CD4-positive, alpha-beta memory T cell (primary cell): ENCODE measurements at regions not wholly inside any gene's neighbourhood (a gene's known extent, or its start where the extent isn't known, plus 50 kb on each side); places are given as distances from the start of the nearest gene placed in this dataset.

Source experiments
- CTCF ChIA-PET: fragments of 350-600 bp; sonication (Branson Sonifier 250); formaldehyde crosslinking; loops from one replicate; lab custom pipeline; 2021; ENCODE audit warnings: inconsistent platforms; ENCODE audit not compliant: partially characterized antibody; lab: Charles Lee
- POLR2A ChIA-PET: fragments of 350-600 bp; sonication (Branson Sonifier 250); formaldehyde crosslinking; loops from one replicate; lab custom pipeline; 2021; ENCODE audit not compliant: partially characterized antibody; lab: Charles Lee
- DNase-seq, 5 donors: peaks; one replicate each; pipeline versions ENCODE4 v3.0.0 to v3.0.0-alpha.2; 2020 to 2022; ENCODE audit warnings: mixed read lengths in 1 of 5
- H3K27ac ChIP-seq: one replicate; pipeline ENCODE4 v1.7.0; 2013; ENCODE audit warnings: low read depth, low read length
- H3K27me3 ChIP-seq: 2 replicates; pipeline ENCODE4 v1.7.0; 2013; ENCODE audit warnings: mild to moderate bottlenecking, low read length, moderate library complexity; ENCODE audit not compliant: insufficient read depth
- H3K36me3 ChIP-seq: 2 replicates; pipeline ENCODE4 v1.7.0; 2013; ENCODE audit warnings: mild to moderate bottlenecking, low read length, moderate library complexity; ENCODE audit not compliant: insufficient read depth
- H3K4me1 ChIP-seq: 2 replicates; pipeline ENCODE4 v1.7.0; 2013; ENCODE audit warnings: mild to moderate bottlenecking, low read length, moderate library complexity; ENCODE audit not compliant: insufficient read depth
- H3K4me3 ChIP-seq, 2 donors: one replicate each; pipeline ENCODE4 v1.7.0; 2013; ENCODE audit warnings: low read length in 2 of 2, mild to moderate bottlenecking in 1 of 2
- H3K9me3 ChIP-seq, 2 donors: one replicate each; pipeline ENCODE4 v1.7.0; 2013; ENCODE audit warnings: low read length in 2 of 2, control low read depth in 1 of 2; ENCODE audit not compliant: control insufficient read depth in 1 of 2
- H3K27ac Mint-ChIP-seq, 7 donors: one replicate each; pipeline ENCODE4 v1.8.0; 2020 to 2021; ENCODE audit warnings: mixed read lengths in 7 of 7, mild to moderate bottlenecking in 6 of 7, inconsistent platforms in 3 of 7, moderate library complexity in 3 of 7
- H3K27me3 Mint-ChIP-seq, 2 donors: one replicate each; pipeline ENCODE4 v1.8.0; 2020 to 2021; ENCODE audit warnings: mixed read lengths in 2 of 2
- H3K36me3 Mint-ChIP-seq, 2 donors: one replicate each; pipeline ENCODE4 v1.8.0; 2020 to 2021; ENCODE audit warnings: mixed read lengths in 2 of 2, inconsistent platforms in 1 of 2, mild to moderate bottlenecking in 1 of 2
- H3K4me1 Mint-ChIP-seq, 4 donors: one replicate each; pipeline ENCODE4 v1.8.0; 2020 to 2021; ENCODE audit warnings: mixed read lengths in 4 of 4, mild to moderate bottlenecking in 1 of 4
- H3K4me3 Mint-ChIP-seq, 8 donors: one replicate each; pipeline ENCODE4 v1.8.0; 2020 to 2021; ENCODE audit warnings: mixed read lengths in 8 of 8, mild to moderate bottlenecking in 7 of 8, moderate library complexity in 6 of 8, inconsistent platforms in 3 of 8
- H3K9me3 Mint-ChIP-seq, 8 donors: one replicate each; pipeline ENCODE4 v1.8.0; 2020 to 2021; ENCODE audit warnings: mixed read lengths in 8 of 8, mild to moderate bottlenecking in 5 of 8, inconsistent platforms in 3 of 8, moderate library complexity in 1 of 8
- intact Hi-C: fragments of 100-400 bp; cut with micrococcal nuclease; formaldehyde crosslinking; loops from one replicate; pipeline ENCODE4 v1.15.1; 2023

- Mint-ChIP-seq H3K36me3 (no peaks in the 10 kb centered on the region), H3K4me1 (no peaks in the 10 kb centered on the region), H3K27me3 (peaks cover 0 to 7% of the 10 kb centered on the region in 2 donors), H3K9me3 (peaks cover 0 to 20% (median 3%) of the 10 kb centered on the region in 8 donors), H3K4me3 (no peak overlapping the region), H3K27ac (no peak overlapping the region)
- no peaks in the 10 kb centered on the region for H3K9me3 ChIP-seq
- CTCF ChIA-PET, result no interaction called here
- no peaks in the 10 kb centered on the region for H3K36me3 ChIP-seq
- H3K27ac ChIP-seq, result no peak overlapping the region
- H3K4me1 ChIP-seq, result no peaks in the 10 kb centered on the region
- intact Hi-C loops, result no loop called here
- no peak overlapping the region for H3K4me3 ChIP-seq
- H3K27me3 ChIP-seq, result no peaks in the 10 kb centered on the region
- POLR2A ChIA-PET, result no interaction called here
- DNase-seq, result no peak
Observed at GRCh38 chr1:30492451-30492850, 230.9 kb downstream of the MATN1 start.

DNA sequence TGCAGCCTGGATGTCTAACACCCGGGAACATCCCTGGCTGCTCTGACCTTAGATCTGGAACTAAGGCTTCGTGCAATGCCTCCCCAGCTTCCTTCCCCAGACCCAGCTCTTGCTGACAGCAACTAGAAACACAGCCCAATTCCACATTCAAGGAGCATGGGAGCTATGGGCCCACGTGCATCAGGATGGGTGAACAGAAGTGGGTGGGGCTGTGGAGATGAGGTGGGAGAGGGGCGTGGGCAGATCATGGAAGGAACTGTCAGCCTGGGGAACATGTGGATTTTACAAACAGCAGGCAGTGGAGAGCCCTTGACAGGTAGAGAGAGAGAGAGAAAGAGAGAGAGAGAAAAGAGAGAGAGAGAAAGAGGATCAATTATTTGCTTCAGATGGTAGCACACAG, 231.6 kb downstream of the MATN1 start:
- no peak overlapping the region for H3K4me3 Mint-ChIP-seq
- Histone ChIP-seq H3K27ac (no peak overlapping the region), H3K36me3 (no peaks in the 10 kb centered on the region), H3K9me3 (no peaks in the 10 kb centered on the region), H3K27me3 (no peaks in the 10 kb centered on the region), H3K4me3 (no peak overlapping the region), H3K4me1 (no peaks in the 10 kb centered on the region)
- intact Hi-C loops, result no loop called here
- no peaks in the 10 kb centered on the region for H3K4me1 Mint-ChIP-seq
- POLR2A ChIA-PET, result no interaction called here
- no peak for DNase-seq
- H3K27ac Mint-ChIP-seq, result no peak overlapping the region
- H3K9me3 Mint-ChIP-seq, result peaks cover 0 to 20% (median 3%) of the 10 kb centered on the region in 8 donors
- H3K27me3 Mint-ChIP-seq, result peaks cover 0 to 7% of the 10 kb centered on the region in 2 donors
- CTCF ChIA-PET, result no interaction called here
- no peaks in the 10 kb centered on the region for H3K36me3 Mint-ChIP-seq

DNA sequence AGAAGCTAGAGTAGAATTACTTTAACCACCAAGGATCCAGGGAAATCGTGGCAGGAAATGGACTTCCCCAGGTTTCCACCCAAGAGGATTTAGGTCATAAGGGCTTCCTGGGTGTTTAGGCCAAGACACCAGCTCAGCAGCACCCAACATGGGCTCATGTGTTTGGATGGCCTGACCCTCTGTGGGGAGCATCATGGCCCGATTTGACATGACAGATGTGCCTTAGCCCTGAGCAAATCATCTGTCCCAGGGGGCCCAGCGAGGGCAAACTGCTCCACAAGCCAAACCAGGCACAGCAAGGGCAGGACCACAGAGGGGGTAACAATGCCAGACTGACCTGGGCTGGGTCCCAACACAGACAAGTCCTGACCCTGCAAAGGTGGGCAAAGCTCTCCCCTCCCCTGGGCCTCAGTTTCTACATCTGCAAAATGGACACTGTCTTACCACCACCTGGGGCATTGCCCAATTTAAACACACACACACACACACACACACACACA, 232.8 kb downstream of the MATN1 start:
- no peaks in the 10 kb centered on the region for H3K36me3 ChIP-seq
- H3K27ac ChIP-seq, result no peak overlapping the region
- peaks cover 4 to 8% of the 10 kb centered on the region in 2 donors for H3K27me3 Mint-ChIP-seq
- H3K4me3 ChIP-seq, result no peak overlapping the region
- no peak for DNase-seq
- H3K9me3 ChIP-seq, result no peaks in the 10 kb centered on the region
- H3K4me1 Mint-ChIP-seq, result no peaks in the 10 kb centered on the region
- no peak overlapping the region for H3K4me3 Mint-ChIP-seq
- POLR2A ChIA-PET, result no interaction called here
- no peaks in the 10 kb centered on the region for H3K36me3 Mint-ChIP-seq
- no peaks in the 10 kb centered on the region for H3K4me1 ChIP-seq
- intact Hi-C loops, result no loop called here
- H3K27me3 ChIP-seq, result no peaks in the 10 kb centered on the region
- H3K27ac Mint-ChIP-seq, result no peak overlapping the region
- peaks cover 0 to 13% (median 0%) of the 10 kb centered on the region in 8 donors for H3K9me3 Mint-ChIP-seq
- CTCF ChIA-PET, result no interaction called here

- no peaks in the 10 kb centered on the region for H3K9me3 ChIP-seq
- H3K27me3 Mint-ChIP-seq, result peaks cover 8% of the 10 kb centered on the region in 2 donors
- no peak overlapping the region for H3K27ac Mint-ChIP-seq
- no peaks in the 10 kb centered on the region for H3K4me1 ChIP-seq
- ChIA-PET CTCF (no interaction called here), POLR2A (no interaction called here)
- no peak overlapping the region for H3K4me3 Mint-ChIP-seq
- no peaks in the 10 kb centered on the region for H3K36me3 ChIP-seq
- H3K36me3 Mint-ChIP-seq, result no peaks in the 10 kb centered on the region
- H3K4me1 Mint-ChIP-seq, result no peaks in the 10 kb centered on the region
- no peak for DNase-seq
- H3K27me3 ChIP-seq, result no peaks in the 10 kb centered on the region
- peaks cover 0 to 13% (median under 1%) of the 10 kb centered on the region in 8 donors for H3K9me3 Mint-ChIP-seq
- no peak overlapping the region for H3K4me3 ChIP-seq
- H3K27ac ChIP-seq, result no peak overlapping the region
- intact Hi-C loops, result no loop called here
Observed at GRCh38 chr1:30489737-30490389, 233.5 kb downstream of the MATN1 start.

DNA sequence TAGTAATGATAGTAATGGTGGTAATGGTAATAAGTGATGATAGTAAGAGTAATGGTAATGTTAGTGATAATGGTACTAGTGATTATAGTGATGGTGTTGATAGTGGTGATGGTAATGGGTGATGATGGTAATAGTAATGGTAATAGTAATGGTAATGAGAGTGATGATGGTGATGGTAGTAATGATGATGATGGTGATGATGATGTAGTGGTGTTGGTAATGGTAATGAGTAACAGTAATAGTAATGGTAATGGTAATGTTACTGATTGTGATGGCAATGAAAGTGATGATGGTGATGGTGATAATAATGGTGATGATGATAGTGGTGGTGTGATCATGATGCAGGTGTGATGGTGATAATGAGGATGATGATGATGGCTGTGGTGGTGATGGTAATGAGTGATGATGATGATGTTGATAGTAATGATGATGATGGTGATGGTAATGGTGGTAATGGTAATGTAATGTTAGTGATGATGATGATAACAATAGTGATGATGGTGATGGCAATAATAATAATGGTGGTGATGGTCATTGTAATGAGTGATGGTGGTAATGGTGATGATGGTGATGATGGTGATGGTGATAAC, 235.0 kb downstream of the MATN1 start:
- Mint-ChIP-seq H3K27ac (no peak overlapping the region), H3K9me3 (peaks cover 0 to 11% (median 1%) of the 10 kb centered on the region in 8 donors), H3K27me3 (peaks cover 11 to 12% of the 10 kb centered on the region in 2 donors), H3K4me1 (no peaks in the 10 kb centered on the region), H3K4me3 (no peak overlapping the region), H3K36me3 (no peaks in the 10 kb centered on the region)
- Histone ChIP-seq H3K27me3 (no peaks in the 10 kb centered on the region), H3K4me3 (no peak overlapping the region), H3K9me3 (no peaks in the 10 kb centered on the region), H3K4me1 (no peaks in the 10 kb centered on the region), H3K27ac (no peak overlapping the region), H3K36me3 (no peaks in the 10 kb centered on the region)
- intact Hi-C loops, result no loop called here
- POLR2A ChIA-PET, result no interaction called here
- no peak for DNase-seq
- CTCF ChIA-PET, result no interaction called here

- Histone ChIP-seq H3K4me1 (no peaks in the 10 kb centered on the region), H3K4me3 (no peak overlapping the region), H3K9me3 (peaks cover 0 to 9% of the 10 kb centered on the region in 2 donors), H3K27ac (no peak overlapping the region), H3K36me3 (no peaks in the 10 kb centered on the region), H3K27me3 (no peaks in the 10 kb centered on the region)
- H3K36me3 Mint-ChIP-seq, result peaks cover 0 to under 1% of the 10 kb centered on the region in 2 donors
- no peak overlapping the region for H3K27ac Mint-ChIP-seq
- intact Hi-C loops, result no loop called here
- DNase-seq, result no peak
- ChIA-PET CTCF (no interaction called here), POLR2A (no interaction called here)
- H3K9me3 Mint-ChIP-seq, result peaks cover 0 to 21% (median 10%) of the 10 kb centered on the region in 8 donors
- peaks cover 11 to 14% of the 10 kb centered on the region in 2 donors for H3K27me3 Mint-ChIP-seq
- H3K4me1 Mint-ChIP-seq, result no peaks in the 10 kb centered on the region
- no peak overlapping the region for H3K4me3 Mint-ChIP-seq
Observed at GRCh38 chr1:30487042-30487441, 236.3 kb downstream of the MATN1 start.

- Mint-ChIP-seq H3K4me1 (no peaks in the 10 kb centered on the region), H3K36me3 (peaks cover 0 to 5% of the 10 kb centered on the region in 2 donors), H3K9me3 (peaks cover 0 to 36% (median 26%) of the 10 kb centered on the region in 8 donors), H3K4me3 (no peak overlapping the region), H3K27ac (no peak overlapping the region), H3K27me3 (peaks cover 16 to 18% of the 10 kb centered on the region in 2 donors)
- H3K9me3 ChIP-seq, result peaks cover 0 to 11% of the 10 kb centered on the region in 2 donors
- intact Hi-C loops, result no loop called here
- ChIA-PET CTCF (no interaction called here), POLR2A (no interaction called here)
- H3K27ac ChIP-seq, result no peak overlapping the region
- H3K4me1 ChIP-seq, result no peaks in the 10 kb centered on the region
- no peaks in the 10 kb centered on the region for H3K27me3 ChIP-seq
- no peaks in the 10 kb centered on the region for H3K36me3 ChIP-seq
- no peak overlapping the region for H3K4me3 ChIP-seq
- no peak for DNase-seq
Observed at GRCh38 chr1:30485072-30485471, 238.3 kb downstream of the MATN1 start.
